IMR-90 (cell line): ENCODE measurements at regions not wholly inside any gene's neighbourhood (a gene's known extent, or its start where the extent isn't known, plus 50 kb on each side); places are given as distances from the start of the nearest gene placed in this dataset.

Experiments
- ATAC-seq: fragments of 200-7000 bp; cut with Tn5 transposase; 2 replicates; pipeline ENCODE4 v1.9.1; 2020; ENCODE audit warnings: low read depth, mild to moderate bottlenecking, moderate library complexity
- BruUV-seq: library from RNA; stranded (reverse); fragments of 400-500 nt; replicated peaks from 2 replicates; lab custom pipeline; 2021; lab: Mats Ljungman, UMichigan
- CTCF ChIA-PET: fragments of 300-600 bp; formaldehyde crosslinking; extraction: SDS; loops from one replicate; lab custom pipeline; 2021; ENCODE audit warnings: antibody characterized with exemption; lab: Yijun Ruan, JAX
- POLR2A ChIA-PET: fragments of 300-600 bp; sonication (Branson Sonifier 250); formaldehyde crosslinking; loops from one replicate; lab custom pipeline; 2022; ENCODE audit warnings: antibody characterized with exemption; ENCODE audit not compliant: unreplicated experiment; lab: Charles Lee
- DNase-seq: peaks from one replicate; pipeline ENCODE4 v3.0.0; 2013
- H2AFZ ChIP-seq: replicated peaks from 2 replicates; pipeline ENCODE3; 2013; ENCODE audit warnings: low read length, mild to moderate bottlenecking; ENCODE audit not compliant: poor library complexity
- H2AK5ac ChIP-seq: 2 replicates; pipeline ENCODE4 v1.6.1; 2013; ENCODE audit warnings: low read depth, low read length, inconsistent platforms
- H2AK9ac ChIP-seq: replicated peaks from 2 replicates; pipeline ENCODE3; 2013; ENCODE audit warnings: mild to moderate bottlenecking, low read depth, low read length, moderate library complexity; ENCODE audit not compliant: poor library complexity
- H2BK120ac ChIP-seq: 2 replicates; pipeline ENCODE4 v1.6.1; 2013; ENCODE audit warnings: low read depth, low read length, inconsistent platforms
- H2BK15ac ChIP-seq: 3 replicates; pipeline ENCODE4 v1.6.1; 2013; ENCODE audit warnings: low read depth, low read length, inconsistent platforms
- H2BK20ac ChIP-seq: 2 replicates; pipeline ENCODE4 v1.6.1; 2013; ENCODE audit warnings: low read depth, mild to moderate bottlenecking, inconsistent platforms, low read length, moderate library complexity
- H2BK5ac ChIP-seq: 2 replicates; pipeline ENCODE4 v1.6.1; 2013; ENCODE audit warnings: mild to moderate bottlenecking, low read depth, low read length, inconsistent platforms; ENCODE audit not compliant: poor library complexity, severe bottlenecking
- H3K14ac ChIP-seq: replicated peaks from 2 replicates; pipeline ENCODE4 v1.6.1; 2013; ENCODE audit warnings: low read depth, low read length, inconsistent platforms
- H3K18ac ChIP-seq: 2 replicates; pipeline ENCODE4 v1.6.1; 2013; ENCODE audit warnings: low read depth, low read length, control low read depth
- H3K23ac ChIP-seq: 2 replicates; pipeline ENCODE4 v1.6.1; 2013; ENCODE audit warnings: low read depth, low read length, inconsistent platforms
- H3K27ac ChIP-seq: 2 replicates; pipeline ENCODE4 v1.5.1; 2013; ENCODE audit warnings: mild to moderate bottlenecking, control low read depth, low read length; ENCODE audit not compliant: insufficient read depth
- H3K27me3 ChIP-seq: 2 replicates; pipeline ENCODE4 v1.6.1; 2013; ENCODE audit warnings: low read length; ENCODE audit not compliant: control insufficient read depth, insufficient read depth
- H3K36me3 ChIP-seq: 2 replicates; pipeline ENCODE4 v1.6.1; 2013; ENCODE audit warnings: low read length, mixed read lengths; ENCODE audit not compliant: control insufficient read depth, insufficient read depth
- H3K4ac ChIP-seq: 2 replicates; pipeline ENCODE4 v1.6.1; 2013; ENCODE audit warnings: low read depth, low read length, inconsistent platforms
- H3K4me1 ChIP-seq: 2 replicates; pipeline ENCODE4 v1.6.1; 2013; ENCODE audit warnings: low read length, mixed read lengths; ENCODE audit not compliant: control insufficient read depth, insufficient read depth
- H3K4me2 ChIP-seq: 2 replicates; pipeline ENCODE4 v1.6.1; 2013; ENCODE audit warnings: low read depth, mild to moderate bottlenecking, control low read depth, low read length, moderate library complexity
- H3K4me3 ChIP-seq: 2 replicates; pipeline ENCODE4 v1.5.1; 2013; ENCODE audit warnings: low read depth, mild to moderate bottlenecking, control low read depth, low read length, moderate library complexity; ENCODE audit not compliant: insufficient read depth
- H3K56ac ChIP-seq: 2 replicates; pipeline ENCODE4 v1.6.1; 2013; ENCODE audit warnings: low read length, inconsistent platforms; ENCODE audit not compliant: insufficient read depth; ENCODE audit errors: extremely low read depth
- H3K79me1 ChIP-seq, 2 experiments: 2 replicates each; pipeline ENCODE4 v1.6.1; 2013; ENCODE audit warnings: low read length in 2 of 2, inconsistent platforms in 1 of 2, low read depth in 1 of 2
- H3K9ac ChIP-seq: 2 replicates; pipeline ENCODE4 v1.6.1; 2013; ENCODE audit warnings: low read depth, low read length, control low read depth
- H3K9me1 ChIP-seq: 2 replicates; pipeline ENCODE4 v1.6.1; 2013; ENCODE audit warnings: low read length, inconsistent platforms; ENCODE audit not compliant: insufficient read depth
- H3K9me3 ChIP-seq: 2 replicates; pipeline ENCODE4 v1.6.1; 2013; ENCODE audit warnings: low read length; ENCODE audit not compliant: control insufficient read depth, insufficient read depth
- H4K20me1 ChIP-seq: 2 replicates; pipeline ENCODE4 v1.6.1; 2013; ENCODE audit warnings: low read length, inconsistent platforms; ENCODE audit not compliant: insufficient read depth
- H4K5ac ChIP-seq: 2 replicates; pipeline ENCODE4 v1.6.1; 2013; ENCODE audit warnings: mild to moderate bottlenecking, low read depth, low read length, control low read depth
- H4K8ac ChIP-seq, 2 experiments: 2 replicates each; pipeline ENCODE4 v1.6.1; 2013; ENCODE audit warnings: low read depth in 2 of 2, low read length in 2 of 2, control low read depth in 1 of 2, inconsistent platforms in 1 of 2
- H4K91ac ChIP-seq: 2 replicates; pipeline ENCODE4 v1.6.1; 2013; ENCODE audit warnings: low read depth, low read length, inconsistent platforms; ENCODE audit not compliant: insufficient read depth
- BHLHE40 ChIP-seq: fragments of 150-350 bp; IDR thresholded peaks from 2 replicates; pipeline ENCODE4 v1.6.1; 2016; ENCODE audit warnings: mild to moderate bottlenecking, low read depth, low read length
- CEBPB ChIP-seq: IDR thresholded peaks from 2 replicates; pipeline ENCODE4 v1.6.1; 2012; ENCODE audit warnings: low read depth, low read length, improper control_type of control experiment
- CHD1 ChIP-seq: IDR thresholded peaks from 2 replicates; pipeline ENCODE4 v1.6.1; 2012; ENCODE audit warnings: low read depth, low read length, improper control_type of control experiment
- CTCF ChIP-seq: conservative IDR thresholded peaks from 2 replicates; pipeline ENCODE4 v1.5.1; 2012; ENCODE audit warnings: mild to moderate bottlenecking, low read depth, low read length, improper control_type of control experiment
- ELK1 ChIP-seq: fragments of 150-350 bp; IDR thresholded peaks from 2 replicates; pipeline ENCODE4 v1.6.1; 2016; ENCODE audit warnings: low read depth, mild to moderate bottlenecking, low read length, moderate library complexity, borderline replicate concordance
- FOS ChIP-seq: fragments of 150-350 bp; IDR thresholded peaks from 2 replicates; pipeline ENCODE4 v1.6.1; 2016; ENCODE audit warnings: low read depth, low read length
- MAFK ChIP-seq: IDR thresholded peaks from 2 replicates; pipeline ENCODE4 v1.6.1; 2012; ENCODE audit warnings: low read depth, low read length, improper control_type of control experiment
- MAZ ChIP-seq: IDR thresholded peaks from 2 replicates; pipeline ENCODE4 v1.6.1; 2012; ENCODE audit warnings: low read depth, mild to moderate bottlenecking, low read length, improper control_type of control experiment, moderate library complexity, borderline replicate concordance
- MXI1 ChIP-seq: IDR thresholded peaks from 2 replicates; pipeline ENCODE4 v1.6.1; 2012; ENCODE audit warnings: low read depth, mild to moderate bottlenecking, low read length, moderate library complexity, borderline replicate concordance
- NFE2L2 ChIP-seq: fragments of 150-350 bp; IDR thresholded peaks from 2 replicates; pipeline ENCODE4 v1.6.1; 2016; ENCODE audit warnings: low read depth, mild to moderate bottlenecking, low read length
- POLR2A ChIP-seq: IDR thresholded peaks from 2 replicates; pipeline ENCODE4 v1.6.1; 2012; ENCODE audit warnings: mild to moderate bottlenecking, low read depth, low read length
- RAD21 ChIP-seq: IDR thresholded peaks from 2 replicates; pipeline ENCODE4 v1.6.1; 2012; ENCODE audit warnings: low read length, improper control_type of control experiment
- RCOR1 ChIP-seq: IDR thresholded peaks from 2 replicates; pipeline ENCODE4 v1.6.1; 2012; ENCODE audit warnings: mild to moderate bottlenecking, low read length, improper control_type of control experiment; ENCODE audit not compliant: insufficient replicate concordance
- RFX5 ChIP-seq: IDR thresholded peaks from 2 replicates; pipeline ENCODE4 v1.8.0; 2012; ENCODE audit warnings: low read depth, mild to moderate bottlenecking, low read length, moderate library complexity
- SMC3 ChIP-seq: fragments of 150-350 bp; IDR thresholded peaks from 2 replicates; pipeline ENCODE4 v1.6.1; 2016; ENCODE audit warnings: low read depth, mild to moderate bottlenecking, antibody characterized with exemption, low read length, moderate library complexity
- USF2 ChIP-seq: fragments of 150-350 bp; IDR thresholded peaks from 2 replicates; pipeline ENCODE4 v1.6.1; 2017; ENCODE audit warnings: mild to moderate bottlenecking, antibody characterized with exemption, low read length, low read depth
- WGBS, 2 experiments: methylation state at CpG; one replicate each; pipeline versions ENCODE4 v1.1.5 to v1.1.7; 2013; ENCODE audit warnings: missing lambda C conversion rate in 2 of 2; ENCODE audit not compliant: insufficient read length in 1 of 2; ENCODE audit errors: extremely low coverage in 2 of 2; 5-methylcytosine and 5-hydroxymethylcytosine counted together
- dilution Hi-C: fragments of 300-500 bp; cut with HindIII; formaldehyde crosslinking; loops from one replicate; pipeline ENCODE4 v1.14.3; 2018; ENCODE audit warnings: low sequenced_read_pairs; ENCODE audit not compliant: unreplicated experiment
- in situ Hi-C: fragments of 300-500 bp; cut with MboI; formaldehyde crosslinking; loops from 3 replicates; pipeline ENCODE4 v1.14.3; 2019; ENCODE audit warnings: low sequenced_read_pairs, inconsistent platforms, mixed read lengths
- intact Hi-C: fragments of 100-400 bp; cut with micrococcal nuclease; formaldehyde crosslinking; loops from 2 replicates; pipeline ENCODE4 v1.10.0; 2022

GRCh38 chr9:99737649-99738048 is 84.0 kb upstream of the NR4A3 start:
- H2AFZ ChIP-seq: no peak overlapping the region
- dilution Hi-C loops: no loop called here

More at GRCh38 chr9:99737649-99738048, 84.0 kb upstream of the NR4A3 start:
- CTCF ChIA-PET: interaction anchor here (0.6 kb wide), 1 partner anchor 86 kb away, joined by 3 read pairs; no protein-coding TSS in a partner anchor
- Histone ChIP-seq H3K27me3 (peaks cover 4% of the 10 kb centered on the region; the same call in 1 of the 2 replicates), H3K9ac (no peak overlapping the region), H4K20me1 (no peaks in the 10 kb centered on the region), H2AK9ac (no peak overlapping the region), H2BK5ac (no peak overlapping the region), H3K4ac (no peak overlapping the region), H4K5ac (no peak overlapping the region), H3K14ac (no peak overlapping the region), H3K18ac (no peak overlapping the region), H3K4me1 (no peaks in the 10 kb centered on the region), H3K4me2 (no peak overlapping the region), H2AK5ac (no peak overlapping the region), H3K79me1 (no peaks in the 10 kb centered on the region), H4K91ac (no peak overlapping the region), H3K23ac (no peak overlapping the region), H3K56ac (no peak overlapping the region), H2BK120ac (no peak overlapping the region), H3K4me3 (no peak overlapping the region), H3K9me3 (no peaks in the 10 kb centered on the region), H4K8ac (no peak overlapping the region), H2BK15ac (no peak overlapping the region), H3K9me1 (no peaks in the 10 kb centered on the region), H3K36me3 (no peaks in the 10 kb centered on the region), H3K27ac (no peak overlapping the region), H2BK20ac (no peak overlapping the region)
- 70% methylated on average over 4 of the region's 4 CpGs; no CpG with 5 or more reads in 1 of the 2 experiments for WGBS, 2 experiments
- POLR2A ChIA-PET: no interaction called here
- in situ Hi-C loops (no loop called here), intact Hi-C loops (no loop called here)
- BruUV-seq: no TSS peak
- no peak for ATAC-seq
- DNase-seq: no peak
- no peak for TF ChIP-seq MAFK
- TF ChIP-seq RCOR1: no peak
- TF ChIP-seq BHLHE40: no peak
- TF ChIP-seq USF2: no peak
- TF ChIP-seq MAZ: no peak
- TF ChIP-seq CHD1: no peak
- TF ChIP-seq FOS: no peak
- no peak for TF ChIP-seq NFE2L2
- TF ChIP-seq ELK1: no peak
- no peak for TF ChIP-seq RFX5
- TF ChIP-seq SMC3: no peak
- no peak for TF ChIP-seq POLR2A
- TF ChIP-seq RAD21: no peak
- TF ChIP-seq CTCF: no peak
- no peak for TF ChIP-seq CEBPB
- no peak for TF ChIP-seq MXI1
